ENCODE measurements at regions not wholly inside any gene's neighbourhood (a gene's known extent, or its start where the extent isn't known, plus 50 kb on each side); places are given as distances from the start of the nearest gene placed in this dataset.

- no peak for DNase-seq
These were observed 1111.3 kb downstream of the TYW1 start for GRCh38 chr7:68107968-68108367.

- DNase-seq: no peak
These were observed 1112.7 kb downstream of the TYW1 start for GRCh38 chr7:68109299-68109698.

- DNase-seq: no peak
These were observed 1122.8 kb downstream of the TYW1 start for GRCh38 chr7:68119411-68119810.

GRCh38 chr7:68121056-68121455 lies 1124.4 kb downstream of the TYW1 start:
- DNase-seq: no peak

GRCh38 chr7:68121655-68122054 lies 1125.0 kb downstream of the TYW1 start:
- DNase-seq: no peak

GRCh38 chr7:68122801-68123200 lies 1126.2 kb downstream of the TYW1 start:
- DNase-seq: peak; percentile 71

GRCh38 chr7:68125168-68125567 lies 1128.5 kb downstream of the TYW1 start:
- peak; percentile 38 for DNase-seq

GRCh38 chr7:68133045-68133444 lies 1136.4 kb downstream of the TYW1 start:
- no peak for DNase-seq

- no peak for DNase-seq
These were observed 1146.7 kb downstream of the TYW1 start for GRCh38 chr7:68143345-68143744.

GRCh38 chr7:68146983-68147382 lies 1150.3 kb downstream of the TYW1 start:
- DNase-seq: no peak

GRCh38 chr7:68147614-68148238 lies 1151.1 kb downstream of the TYW1 start:
- peak; percentile 12 for DNase-seq

- DNase-seq: no peak
These were observed 1151.8 kb downstream of the TYW1 start for GRCh38 chr7:68148440-68148839.

GRCh38 chr7:68152205-68152604 lies 1155.6 kb downstream of the TYW1 start:
- no peak for DNase-seq

GRCh38 chr7:68155676-68156075 lies 1159.0 kb downstream of the TYW1 start:
- no peak for DNase-seq

GRCh38 chr7:68158686-68159295 lies 1162.2 kb downstream of the TYW1 start:
- DNase-seq: no peak

GRCh38 chr7:68162712-68163111 lies 1166.1 kb downstream of the TYW1 start:
- DNase-seq: no peak

- peak; percentile 98 for DNase-seq
These were observed 1169.9 kb downstream of the TYW1 start for GRCh38 chr7:68166525-68166924.

GRCh38 chr7:68173513-68173912 lies 1176.9 kb downstream of the TYW1 start:
- DNase-seq: peak; percentile 53

GRCh38 chr7:68176974-68177373 lies 1180.3 kb downstream of the TYW1 start:
- DNase-seq: peak; percentile 74

- no peak for DNase-seq
These were observed 1184.1 kb downstream of the TYW1 start for GRCh38 chr7:68180761-68181160.

GRCh38 chr7:68183176-68183575 lies 1186.5 kb downstream of the TYW1 start:
- peak; percentile 84 for DNase-seq

GRCh38 chr7:68185631-68186456 lies 1189.2 kb downstream of the TYW1 start:
- peak; percentile 98 for DNase-seq

- DNase-seq: peak; percentile 99
These were observed 1190.9 kb downstream of the TYW1 start for GRCh38 chr7:68187532-68187931.

GRCh38 chr7:68192941-68193340 lies 1196.3 kb downstream of the TYW1 start:
- DNase-seq: no peak
